DOHH2 (cell line): ENCODE measurements at regions not wholly inside any gene's neighbourhood (a gene's known extent, or its start where the extent isn't known, plus 50 kb on each side); places are given as distances from the start of the nearest gene placed in this dataset.

ENCODE experiments used
- H3F3A ChIP-seq: fragments of 200-600 bp; sonication (generic), shearing (Covaris generic); 2 replicates; pipeline ENCODE4 v1.6.0; 2016; ENCODE audit warnings: antibody characterized with exemption, mild to moderate bottlenecking; ENCODE audit not compliant: control insufficient read depth, insufficient read depth
- H3K27ac ChIP-seq: fragments of 200-600 bp; sonication (generic); 2 replicates; pipeline ENCODE4 v1.5.1; 2014; ENCODE audit warnings: low read depth, mild to moderate bottlenecking, low read length, moderate library complexity
- H3K27me3 ChIP-seq: fragments of 200-600 bp; sonication (generic); 2 replicates; pipeline ENCODE4 v1.6.1; 2014; ENCODE audit warnings: mild to moderate bottlenecking, low read length, mixed read lengths; ENCODE audit not compliant: control insufficient read depth
- H3K36me3 ChIP-seq: fragments of 200-600 bp; sonication (generic); 2 replicates; pipeline ENCODE4 v1.6.1; 2014; ENCODE audit warnings: mild to moderate bottlenecking, low read length, moderate library complexity, mixed read lengths; ENCODE audit not compliant: control insufficient read depth
- H3K4me1 ChIP-seq: fragments of 200-600 bp; sonication (generic); 2 replicates; pipeline ENCODE4 v1.6.1; 2014; ENCODE audit warnings: mild to moderate bottlenecking, low read length, mixed read lengths; ENCODE audit not compliant: control insufficient read depth
- H3K4me2 ChIP-seq: fragments of 200-600 bp; sonication (generic); 2 replicates; pipeline ENCODE4 v1.6.0; 2014; ENCODE audit warnings: mild to moderate bottlenecking, low read length, moderate library complexity
- H3K4me3 ChIP-seq: fragments of 200-600 bp; sonication (generic); 2 replicates; pipeline ENCODE4 v1.5.1; 2014; ENCODE audit warnings: mild to moderate bottlenecking, low read length, mixed read lengths
- H3K79me2 ChIP-seq: fragments of 200-600 bp; sonication (generic); 2 replicates; pipeline ENCODE4 v1.6.1; 2014; ENCODE audit warnings: mild to moderate bottlenecking, low read length, mixed read lengths; ENCODE audit not compliant: control insufficient read depth
- H3K9me2 ChIP-seq: fragments of 200-600 bp; sonication (generic); replicated peaks from 2 replicates; pipeline ENCODE4 v1.6.1; 2014; ENCODE audit warnings: mild to moderate bottlenecking, low read length, mixed read lengths; ENCODE audit not compliant: control insufficient read depth
- H3K9me3 ChIP-seq: fragments of 200-600 bp; sonication (generic); 2 replicates; pipeline ENCODE4 v1.6.1; 2014; ENCODE audit warnings: antibody characterized with exemption, low read length, mixed read lengths; ENCODE audit not compliant: control insufficient read depth, insufficient read depth
- H4K20me1 ChIP-seq: fragments of 200-600 bp; sonication (generic); 2 replicates; pipeline ENCODE4 v1.6.0; 2014; ENCODE audit warnings: low read depth, mild to moderate bottlenecking, antibody characterized with exemption, low read length, moderate library complexity; ENCODE audit not compliant: control insufficient read depth, insufficient read depth
- CTCF ChIP-seq: fragments of 200-600 bp; sonication (generic); IDR thresholded peaks from one replicate; pipeline ENCODE4 v1.5.1; 2014; ENCODE audit warnings: antibody characterized with exemption, mild to moderate bottlenecking, low read depth, low read length; ENCODE audit not compliant: poor library complexity, severe bottlenecking
- EZH2phosphoT487 ChIP-seq: fragments of 200-600 bp; sonication (generic); IDR thresholded peaks from 2 replicates; pipeline ENCODE4 v1.6.1; 2017; ENCODE audit warnings: borderline replicate concordance, mild to moderate bottlenecking, antibody characterized with exemption, low read length, moderate library complexity, mixed read lengths

- H3K4me2 ChIP-seq = no peak overlapping the region
- H3K27me3 ChIP-seq = no peaks in the 10 kb centered on the region
- no peaks in the 10 kb centered on the region for H3K9me3 ChIP-seq
- no peaks in the 10 kb centered on the region for H3K9me2 ChIP-seq
- H3F3A ChIP-seq = no peaks in the 10 kb centered on the region
- H4K20me1 ChIP-seq = no peaks in the 10 kb centered on the region
- H3K79me2 ChIP-seq = no peaks in the 10 kb centered on the region
- no peaks in the 10 kb centered on the region for H3K36me3 ChIP-seq
- no peaks in the 10 kb centered on the region for H3K4me1 ChIP-seq
- TF ChIP-seq CTCF (no peak), EZH2phosphoT487 (no peak)
- no peak overlapping the region for H3K27ac ChIP-seq
- H3K4me3 ChIP-seq = no peak overlapping the region
These were observed 72.9 kb upstream of the SMIM36 start for GRCh38 chr17:55584055-55584685.

- H3K4me1 ChIP-seq = no peaks in the 10 kb centered on the region
- no peaks in the 10 kb centered on the region for H3K9me3 ChIP-seq
- no peak overlapping the region for H3K4me3 ChIP-seq
- no peaks in the 10 kb centered on the region for H3F3A ChIP-seq
- H3K27me3 ChIP-seq = no peaks in the 10 kb centered on the region
- no peaks in the 10 kb centered on the region for H3K79me2 ChIP-seq
- H3K9me2 ChIP-seq = no peaks in the 10 kb centered on the region
- no peaks in the 10 kb centered on the region for H3K36me3 ChIP-seq
- TF ChIP-seq CTCF (no peak), EZH2phosphoT487 (no peak)
- H4K20me1 ChIP-seq = no peaks in the 10 kb centered on the region
- no peak overlapping the region for H3K4me2 ChIP-seq
- no peak overlapping the region for H3K27ac ChIP-seq
These were observed 71.6 kb upstream of the SMIM36 start for GRCh38 chr17:55582897-55583296.

- no peaks in the 10 kb centered on the region for H3K36me3 ChIP-seq
- no peaks in the 10 kb centered on the region for H3K79me2 ChIP-seq
- no peaks in the 10 kb centered on the region for H3K27me3 ChIP-seq
- H3K4me2 ChIP-seq = no peak overlapping the region
- no peak overlapping the region for H3K4me3 ChIP-seq
- H3K9me2 ChIP-seq = no peaks in the 10 kb centered on the region
- H3F3A ChIP-seq = no peaks in the 10 kb centered on the region
- TF ChIP-seq CTCF (no peak), EZH2phosphoT487 (no peak)
- peaks cover 16% of the 10 kb centered on the region for H3K4me1 ChIP-seq
- H3K9me3 ChIP-seq = no peaks in the 10 kb centered on the region
- H3K27ac ChIP-seq = no peak overlapping the region
- H4K20me1 ChIP-seq = no peaks in the 10 kb centered on the region
These were observed 69.4 kb upstream of the SMIM36 start for GRCh38 chr17:55580596-55581133.
